GM12865 (cell line): ENCODE measurements at regions not wholly inside any gene's neighbourhood (a gene's known extent, or its start where the extent isn't known, plus 50 kb on each side); places are given as distances from the start of the nearest gene placed in this dataset.

Experiments
- DNase-seq: peaks from one replicate; pipeline ENCODE4 v3.0.0; 2010; ENCODE audit warnings: low read depth
- H3K4me3 ChIP-seq: 2 replicates; pipeline ENCODE4 v1.5.1; 2011; ENCODE audit warnings: mild to moderate bottlenecking, low read depth, low read length, control low read depth
- CTCF ChIP-seq: IDR thresholded peaks from 2 replicates; pipeline ENCODE4 v1.5.1; 2011; ENCODE audit warnings: low read length, control low read depth, low read depth, inconsistent platforms; ENCODE audit not compliant: insufficient read depth; ENCODE audit errors: missing control alignments

GRCh38 chr7:33726582-33726981 is 178.8 kb upstream of the BMPER start:
- no peak for TF ChIP-seq CTCF
- DNase-seq, result no peak
- H3K4me3 ChIP-seq, result no peak overlapping the region

GRCh38 chr7:33727315-33727714 is 178.0 kb upstream of the BMPER start:
- DNase-seq, result no peak
- no peak for TF ChIP-seq CTCF
- H3K4me3 ChIP-seq, result no peak overlapping the region

GRCh38 chr7:33728873-33729551 is 176.3 kb upstream of the BMPER start:
- no peak for TF ChIP-seq CTCF
- no peak for DNase-seq
- no peak overlapping the region for H3K4me3 ChIP-seq

- no peak for TF ChIP-seq CTCF
- no peak for DNase-seq
- H3K4me3 ChIP-seq, result no peak overlapping the region
Measured at GRCh38 chr7:33729726-33730125, 175.6 kb upstream of the BMPER start.

GRCh38 chr7:33730958-33731357 is 174.4 kb upstream of the BMPER start:
- DNase-seq, result no peak
- TF ChIP-seq CTCF, result no peak
- no peak overlapping the region for H3K4me3 ChIP-seq

- no peak for TF ChIP-seq CTCF
- DNase-seq, result no peak
- H3K4me3 ChIP-seq, result no peak overlapping the region
Measured at GRCh38 chr7:33731912-33732311, 173.4 kb upstream of the BMPER start.

- H3K4me3 ChIP-seq, result no peak overlapping the region
- no peak for TF ChIP-seq CTCF
- DNase-seq, result no peak
Measured at GRCh38 chr7:33732462-33732861, 172.9 kb upstream of the BMPER start.
